Thoracic aorta (tissue), 2 donors: ENCODE measurements at regions not wholly inside any gene's neighbourhood (a gene's known extent, or its start where the extent isn't known, plus 50 kb on each side); places are given as distances from the start of the nearest gene placed in this dataset.

Source experiments
- ATAC-seq: fragments of 150-250 bp; one replicate; pipeline ENCODE4 v1.8.0; 2017; ENCODE audit warnings: low read depth; ENCODE audit not compliant: insufficient number of reproducible peaks, low FRiP score
- DNase-seq: peaks from one replicate; pipeline ENCODE4 v3.0.0-alpha.2; 2020; ENCODE audit warnings: low spot score
- H3K27ac ChIP-seq, 2 donors: fragments of 200-600 bp; sonication (generic); 1 replicate in 1 of 2; 2 replicates in 1 of 2; pipeline ENCODE4 v1.5.1; 2016; ENCODE audit warnings: mild to moderate bottlenecking in 2 of 2, moderate library complexity in 2 of 2
- H3K27me3 ChIP-seq: fragments of 200-600 bp; sonication (generic); replicated peaks from 2 replicates; pipeline ENCODE4 v1.6.0; 2016; ENCODE audit warnings: mild to moderate bottlenecking; ENCODE audit not compliant: insufficient read depth
- H3K36me3 ChIP-seq: fragments of 200-600 bp; sonication (generic); one replicate; pipeline ENCODE4 v1.5.1; 2016
- H3K4me1 ChIP-seq, 2 donors: fragments of 200-600 bp; sonication (generic); 1 replicate in 1 of 2; 2 replicates in 1 of 2; pipeline versions ENCODE4 v1.5.1 to v1.6.0; 2016; ENCODE audit warnings: low read depth in 2 of 2, mild to moderate bottlenecking in 1 of 2; ENCODE audit not compliant: control insufficient read depth in 1 of 2
- H3K4me3 ChIP-seq: fragments of 200-600 bp; sonication (generic); 2 replicates; pipeline ENCODE4 v1.5.1; 2016; ENCODE audit warnings: mild to moderate bottlenecking
- H3K9me3 ChIP-seq: fragments of 200-600 bp; sonication (generic); 2 replicates; pipeline ENCODE4 v1.5.1; 2016
- CTCF ChIP-seq: fragments of 200-600 bp; sonication (generic); IDR thresholded peaks from one replicate; pipeline ENCODE4 v1.5.1; 2019; ENCODE audit warnings: antibody characterized with exemption

GRCh38 chr21:33988237-33989017 lies 72.8 kb upstream of the ATP5PO start:
- no peaks in the 10 kb centered on the region for H3K27me3 ChIP-seq
- no peaks in the 10 kb centered on the region for H3K9me3 ChIP-seq
- ATAC-seq = no peak
- H3K4me1 ChIP-seq = peaks cover 4% of the 10 kb centered on the region in 2 donors
- H3K27ac ChIP-seq = no peak overlapping the region
- H3K36me3 ChIP-seq = no peaks in the 10 kb centered on the region
- DNase-seq = no peak
- TF ChIP-seq CTCF = no peak
- H3K4me3 ChIP-seq = no peak overlapping the region

GRCh38 chr21:33987461-33987860 lies 71.9 kb upstream of the ATP5PO start:
- no peak for ATAC-seq
- DNase-seq = no peak

GRCh38 chr21:33985117-33986050 lies 69.8 kb upstream of the ATP5PO start:
- no peak overlapping the region for H3K27ac ChIP-seq
- H3K4me1 ChIP-seq = no peaks in the 10 kb centered on the region
- H3K36me3 ChIP-seq = no peaks in the 10 kb centered on the region
- ATAC-seq (no peak), DNase-seq (no peak)
- no peak for TF ChIP-seq CTCF
- H3K27me3 ChIP-seq = no peaks in the 10 kb centered on the region
- no peaks in the 10 kb centered on the region for H3K9me3 ChIP-seq
- no peak overlapping the region for H3K4me3 ChIP-seq

More at GRCh38 chr21:33987461-33987860, 71.9 kb upstream of the ATP5PO start:
- H3K4me1 ChIP-seq = no peaks in the 10 kb centered on the region
- no peaks in the 10 kb centered on the region for H3K27me3 ChIP-seq
- H3K4me3 ChIP-seq = no peak overlapping the region
- H3K27ac ChIP-seq = no peak overlapping the region
- no peak for TF ChIP-seq CTCF
- H3K36me3 ChIP-seq = no peaks in the 10 kb centered on the region
- H3K9me3 ChIP-seq = no peaks in the 10 kb centered on the region

- Histone ChIP-seq H3K27ac (no peak overlapping the region), H3K36me3 (no peaks in the 10 kb centered on the region), H3K4me1 (no peaks in the 10 kb centered on the region), H3K27me3 (no peaks in the 10 kb centered on the region), H3K9me3 (no peaks in the 10 kb centered on the region), H3K4me3 (no peak overlapping the region)
- no peak for TF ChIP-seq CTCF
- DNase-seq = no peak
- no peak for ATAC-seq
These were observed 68.4 kb upstream of the ATP5PO start for GRCh38 chr21:33984021-33984481.
